HCT116 (cell line): ENCODE measurements at regions not wholly inside any gene's neighbourhood (a gene's known extent, or its start where the extent isn't known, plus 50 kb on each side); places are given as distances from the start of the nearest gene placed in this dataset.

Experiments
- CEBPB ChIP-seq: IDR thresholded peaks from 2 replicates; pipeline ENCODE4 v1.6.1; 2012; ENCODE audit warnings: low read depth
- EZH2 ChIP-seq: fragments of 200-600 bp; sonication (generic); IDR thresholded peaks from 2 replicates; pipeline ENCODE4 v1.6.1; 2017; ENCODE audit warnings: antibody characterized with exemption, mixed run types
- EZH2phosphoT487 ChIP-seq: fragments of 200-600 bp; IDR thresholded peaks from 2 replicates; pipeline ENCODE4 v1.6.1; 2018; ENCODE audit warnings: antibody characterized with exemption, borderline replicate concordance
- FOSL1 ChIP-seq: IDR thresholded peaks from 2 replicates; pipeline ENCODE4 v1.6.1; 2012; ENCODE audit warnings: low read depth
- POLR2A ChIP-seq: IDR thresholded peaks from 2 replicates; pipeline ENCODE4 v1.7.0; 2011; ENCODE audit warnings: borderline replicate concordance; ENCODE audit not compliant: insufficient read depth, insufficient read length; ENCODE audit errors: extremely low read depth
- TF ChIP-seq, protein P1 (sequence below), 3 experiments: fragments of 200-600 bp in 1 of 3; sonication (generic) in 1 of 3; IDR thresholded peaks in 2 of 3; conservative IDR thresholded peaks in 1 of 3; 2 replicates each; pipeline ENCODE4 v1.5.1; 2012 to 2017; ENCODE audit warnings: low read depth in 2 of 3, low read length in 2 of 3, antibody characterized with exemption in 1 of 3, borderline replicate concordance in 1 of 3, control low read depth in 1 of 3, mild to moderate bottlenecking in 1 of 3, mixed read lengths in 1 of 3, mixed run types in 1 of 3, moderate library complexity in 1 of 3; ENCODE audit not compliant: insufficient read depth in 1 of 3

- TF ChIP-seq EZH2 (no peak), POLR2A (no peak), FOSL1 (no peak), EZH2phosphoT487 (no peak), CEBPB (no peak)
- TF ChIP-seq, protein P1, sequence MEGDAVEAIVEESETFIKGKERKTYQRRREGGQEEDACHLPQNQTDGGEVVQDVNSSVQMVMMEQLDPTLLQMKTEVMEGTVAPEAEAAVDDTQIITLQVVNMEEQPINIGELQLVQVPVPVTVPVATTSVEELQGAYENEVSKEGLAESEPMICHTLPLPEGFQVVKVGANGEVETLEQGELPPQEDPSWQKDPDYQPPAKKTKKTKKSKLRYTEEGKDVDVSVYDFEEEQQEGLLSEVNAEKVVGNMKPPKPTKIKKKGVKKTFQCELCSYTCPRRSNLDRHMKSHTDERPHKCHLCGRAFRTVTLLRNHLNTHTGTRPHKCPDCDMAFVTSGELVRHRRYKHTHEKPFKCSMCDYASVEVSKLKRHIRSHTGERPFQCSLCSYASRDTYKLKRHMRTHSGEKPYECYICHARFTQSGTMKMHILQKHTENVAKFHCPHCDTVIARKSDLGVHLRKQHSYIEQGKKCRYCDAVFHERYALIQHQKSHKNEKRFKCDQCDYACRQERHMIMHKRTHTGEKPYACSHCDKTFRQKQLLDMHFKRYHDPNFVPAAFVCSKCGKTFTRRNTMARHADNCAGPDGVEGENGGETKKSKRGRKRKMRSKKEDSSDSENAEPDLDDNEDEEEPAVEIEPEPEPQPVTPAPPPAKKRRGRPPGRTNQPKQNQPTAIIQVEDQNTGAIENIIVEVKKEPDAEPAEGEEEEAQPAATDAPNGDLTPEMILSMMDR (IDR thresholded peaks at IDR 0.05 in 2 of 3, conservative IDR thresholded peaks at IDR 0.05 in 1 of 3; ENCODE audit: borderline replicate concordance in 1 of 3, insufficient read depth in 1 of 3, low read depth in 2 of 3, low read length in 2 of 3): no peak
Observed at GRCh38 chr14:101639241-101639833, 78.0 kb downstream of the DIO3 start.
